Liver (tissue), 8 donors: ENCODE measurements at regions not wholly inside any gene's neighbourhood (a gene's known extent, or its start where the extent isn't known, plus 50 kb on each side); places are given as distances from the start of the nearest gene placed in this dataset.

Source experiments
- DNase-seq: peaks from one replicate; pipeline ENCODE4 v3.0.0-alpha.2; 2017; ENCODE audit warnings: low spot score
- H3K27ac ChIP-seq, 2 donors: one replicate each; pipeline ENCODE4 v1.7.0; 2013; ENCODE audit warnings: inconsistent platforms in 2 of 2, low read length in 2 of 2, control low read depth in 1 of 2, low read depth in 1 of 2, mild to moderate bottlenecking in 1 of 2
- H3K27me3 ChIP-seq, 4 donors: one replicate each; pipeline versions ENCODE4 v1.6.1 to v1.7.0; 2013; ENCODE audit warnings: low read length in 3 of 4, inconsistent platforms in 1 of 4, mild to moderate bottlenecking in 1 of 4, moderate library complexity in 1 of 4; ENCODE audit not compliant: control insufficient read depth in 4 of 4, insufficient read depth in 4 of 4
- H3K36me3 ChIP-seq, 4 donors: one replicate each; pipeline versions ENCODE4 v1.6.1 to v1.7.0; 2013; ENCODE audit warnings: low read length in 3 of 4, mild to moderate bottlenecking in 3 of 4, low read depth in 1 of 4, moderate library complexity in 1 of 4; ENCODE audit not compliant: control insufficient read depth in 4 of 4, insufficient read depth in 3 of 4
- H3K4me1 ChIP-seq, 4 donors: one replicate each; pipeline versions ENCODE4 v1.6.1 to v1.7.0; 2013; ENCODE audit warnings: low read length in 3 of 4, mild to moderate bottlenecking in 3 of 4, moderate library complexity in 1 of 4; ENCODE audit not compliant: control insufficient read depth in 4 of 4, insufficient read depth in 4 of 4
- H3K4me3 ChIP-seq, 3 donors: one replicate each; pipeline versions ENCODE4 v1.6.1 to v1.7.0; 2013; ENCODE audit warnings: low read length in 3 of 3, control low read depth in 1 of 3, low read depth in 1 of 3, mild to moderate bottlenecking in 1 of 3
- H3K9ac ChIP-seq, 2 donors: one replicate each; pipeline ENCODE4 v1.7.0; 2013; ENCODE audit warnings: low read length in 2 of 2, mild to moderate bottlenecking in 2 of 2, moderate library complexity in 2 of 2, control low read depth in 1 of 2, low read depth in 1 of 2
- H3K9me3 ChIP-seq, 4 donors: one replicate each; pipeline versions ENCODE4 v1.6.1 to v1.7.0; 2013; ENCODE audit warnings: low read length in 3 of 4; ENCODE audit not compliant: control insufficient read depth in 4 of 4
- ATF3 ChIP-seq: IDR thresholded peaks from 2 replicates; pipeline ENCODE4 v1.6.1; 2016; ENCODE audit warnings: antibody characterized with exemption
- EGR1 ChIP-seq, 2 donors: IDR thresholded peaks; 2 replicates each; pipeline ENCODE4 v1.6.1; 2016 to 2018; ENCODE audit warnings: antibody characterized with exemption in 2 of 2, low read depth in 2 of 2
- FOXA1 ChIP-seq: IDR thresholded peaks from 2 replicates; pipeline ENCODE4 v1.6.1; 2016; ENCODE audit warnings: antibody characterized with exemption
- FOXA2 ChIP-seq: IDR thresholded peaks from 2 replicates; pipeline ENCODE4 v1.6.1; 2016; ENCODE audit warnings: antibody characterized with exemption
- GABPA ChIP-seq, 2 donors: IDR thresholded peaks in 1 of 2; conservative IDR thresholded peaks in 1 of 2; 2 replicates each; pipeline ENCODE4 v1.6.1; 2016; ENCODE audit warnings: antibody characterized with exemption in 2 of 2, mild to moderate bottlenecking in 1 of 2, moderate library complexity in 1 of 2
- NR2F2 ChIP-seq: IDR thresholded peaks from 2 replicates; pipeline ENCODE4 v1.6.1; 2016; ENCODE audit warnings: antibody characterized with exemption
- RAD21 ChIP-seq, 2 donors: IDR thresholded peaks; 2 replicates each; pipeline ENCODE4 v1.6.1; 2016; ENCODE audit warnings: antibody characterized with exemption in 2 of 2, mild to moderate bottlenecking in 2 of 2
- RXRA ChIP-seq, 2 donors: IDR thresholded peaks; 2 replicates each; pipeline ENCODE4 v1.6.1; 2017 to 2018; ENCODE audit warnings: antibody characterized with exemption in 2 of 2, mild to moderate bottlenecking in 1 of 2
- SP1 ChIP-seq: IDR thresholded peaks from 2 replicates; pipeline ENCODE4 v1.6.1; 2018; ENCODE audit warnings: antibody characterized with exemption, mild to moderate bottlenecking
- WGBS: extraction: QIAGEN DNeasy Blood & Tissue Kit; methylation state at CpG from one replicate; pipeline ENCODE4 v1.1.7; 2013; 5-methylcytosine and 5-hydroxymethylcytosine counted together
- TF ChIP-seq, protein P1 (sequence below): IDR thresholded peaks from 2 replicates; pipeline ENCODE4 v1.6.1; 2016; ENCODE audit warnings: antibody characterized with exemption, mild to moderate bottlenecking
- TF ChIP-seq, protein P2 (sequence below): IDR thresholded peaks from 2 replicates; pipeline ENCODE4 v1.6.1; 2016; ENCODE audit warnings: antibody characterized with exemption
- TF ChIP-seq, protein P3 (sequence below): fragments of 150-350 bp; IDR thresholded peaks from 2 replicates; pipeline ENCODE4 v1.5.1; 2017; ENCODE audit warnings: improper control_type of control experiment, low read depth, low read length; ENCODE audit not compliant: missing input control
- donor health status: healthy.
- donor health status: healthy.
- donor health status: healthy.
- donor health status: healthy.
- donor health status: healthy.

- H3K27me3 ChIP-seq = no peaks in the 10 kb centered on the region
- no peaks in the 10 kb centered on the region for H3K9me3 ChIP-seq
- H3K27ac ChIP-seq = no peak overlapping the region
- TF ChIP-seq, protein P1, sequence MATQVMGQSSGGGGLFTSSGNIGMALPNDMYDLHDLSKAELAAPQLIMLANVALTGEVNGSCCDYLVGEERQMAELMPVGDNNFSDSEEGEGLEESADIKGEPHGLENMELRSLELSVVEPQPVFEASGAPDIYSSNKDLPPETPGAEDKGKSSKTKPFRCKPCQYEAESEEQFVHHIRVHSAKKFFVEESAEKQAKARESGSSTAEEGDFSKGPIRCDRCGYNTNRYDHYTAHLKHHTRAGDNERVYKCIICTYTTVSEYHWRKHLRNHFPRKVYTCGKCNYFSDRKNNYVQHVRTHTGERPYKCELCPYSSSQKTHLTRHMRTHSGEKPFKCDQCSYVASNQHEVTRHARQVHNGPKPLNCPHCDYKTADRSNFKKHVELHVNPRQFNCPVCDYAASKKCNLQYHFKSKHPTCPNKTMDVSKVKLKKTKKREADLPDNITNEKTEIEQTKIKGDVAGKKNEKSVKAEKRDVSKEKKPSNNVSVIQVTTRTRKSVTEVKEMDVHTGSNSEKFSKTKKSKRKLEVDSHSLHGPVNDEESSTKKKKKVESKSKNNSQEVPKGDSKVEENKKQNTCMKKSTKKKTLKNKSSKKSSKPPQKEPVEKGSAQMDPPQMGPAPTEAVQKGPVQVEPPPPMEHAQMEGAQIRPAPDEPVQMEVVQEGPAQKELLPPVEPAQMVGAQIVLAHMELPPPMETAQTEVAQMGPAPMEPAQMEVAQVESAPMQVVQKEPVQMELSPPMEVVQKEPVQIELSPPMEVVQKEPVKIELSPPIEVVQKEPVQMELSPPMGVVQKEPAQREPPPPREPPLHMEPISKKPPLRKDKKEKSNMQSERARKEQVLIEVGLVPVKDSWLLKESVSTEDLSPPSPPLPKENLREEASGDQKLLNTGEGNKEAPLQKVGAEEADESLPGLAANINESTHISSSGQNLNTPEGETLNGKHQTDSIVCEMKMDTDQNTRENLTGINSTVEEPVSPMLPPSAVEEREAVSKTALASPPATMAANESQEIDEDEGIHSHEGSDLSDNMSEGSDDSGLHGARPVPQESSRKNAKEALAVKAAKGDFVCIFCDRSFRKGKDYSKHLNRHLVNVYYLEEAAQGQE = no peak
- TF ChIP-seq FOXA2 = no peak
- TF ChIP-seq ATF3 = no peak
- TF ChIP-seq, protein P2, sequence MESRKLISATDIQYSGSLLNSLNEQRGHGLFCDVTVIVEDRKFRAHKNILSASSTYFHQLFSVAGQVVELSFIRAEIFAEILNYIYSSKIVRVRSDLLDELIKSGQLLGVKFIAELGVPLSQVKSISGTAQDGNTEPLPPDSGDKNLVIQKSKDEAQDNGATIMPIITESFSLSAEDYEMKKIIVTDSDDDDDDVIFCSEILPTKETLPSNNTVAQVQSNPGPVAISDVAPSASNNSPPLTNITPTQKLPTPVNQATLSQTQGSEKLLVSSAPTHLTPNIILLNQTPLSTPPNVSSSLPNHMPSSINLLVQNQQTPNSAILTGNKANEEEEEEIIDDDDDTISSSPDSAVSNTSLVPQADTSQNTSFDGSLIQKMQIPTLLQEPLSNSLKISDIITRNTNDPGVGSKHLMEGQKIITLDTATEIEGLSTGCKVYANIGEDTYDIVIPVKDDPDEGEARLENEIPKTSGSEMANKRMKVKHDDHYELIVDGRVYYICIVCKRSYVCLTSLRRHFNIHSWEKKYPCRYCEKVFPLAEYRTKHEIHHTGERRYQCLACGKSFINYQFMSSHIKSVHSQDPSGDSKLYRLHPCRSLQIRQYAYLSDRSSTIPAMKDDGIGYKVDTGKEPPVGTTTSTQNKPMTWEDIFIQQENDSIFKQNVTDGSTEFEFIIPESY = no peak
- TF ChIP-seq RXRA (IDR thresholded peaks at IDR 0.05) = no peak
- no peak for TF ChIP-seq EGR1 (IDR thresholded peaks at IDR 0.05; ENCODE audit: low read depth in 2 of 2)
- no peak for TF ChIP-seq NR2F2
- no peak for TF ChIP-seq SP1
- no peak for TF ChIP-seq FOXA1
- TF ChIP-seq RAD21 (IDR thresholded peaks at IDR 0.05) = no peak
- H3K4me3 ChIP-seq = no peak overlapping the region
- DNase-seq = no peak
- H3K4me1 ChIP-seq = no peaks in the 10 kb centered on the region
- H3K9ac ChIP-seq = no peak overlapping the region
- 92% methylated on average over 2 of the region's 2 CpGs for WGBS
- no peaks in the 10 kb centered on the region for H3K36me3 ChIP-seq
These were observed 159.7 kb upstream of the BMP4 start for GRCh38 chr14:54116198-54116885.

DNA sequence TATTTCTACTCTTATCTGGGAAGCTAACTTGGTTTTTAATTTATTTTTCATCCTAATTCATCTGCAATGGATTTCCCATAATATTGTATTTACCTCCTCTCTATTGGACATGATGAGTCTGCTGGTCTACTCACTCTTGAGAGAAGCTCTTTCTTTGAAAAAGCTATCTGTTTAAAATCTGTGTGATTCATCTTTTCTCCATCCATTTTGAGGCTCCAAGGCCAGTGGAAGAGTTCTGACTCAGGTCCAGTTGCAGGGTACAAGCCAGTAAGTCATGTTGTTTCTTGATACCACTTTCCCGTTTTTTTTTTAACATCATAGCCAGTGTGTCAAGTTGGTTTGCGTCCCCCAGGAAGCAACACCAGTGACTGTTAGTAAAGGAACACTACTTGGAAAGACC lies 160.3 kb upstream of the BMP4 start:
- Histone ChIP-seq H3K9me3 (no peaks in the 10 kb centered on the region), H3K4me3 (no peak overlapping the region), H3K9ac (no peak overlapping the region), H3K27me3 (no peaks in the 10 kb centered on the region), H3K4me1 (no peaks in the 10 kb centered on the region), H3K36me3 (no peaks in the 10 kb centered on the region), H3K27ac (no peak overlapping the region)
- 86% methylated on average over 2 of the region's 2 CpGs for WGBS
- no peak for DNase-seq
- TF ChIP-seq FOXA1 (no peak), ATF3 (no peak), EGR1 (IDR thresholded peaks at IDR 0.05; ENCODE audit: low read depth in 2 of 2) (no peak), FOXA2 (no peak), GABPA (IDR thresholded peaks at IDR 0.05 in 1 of 2, conservative IDR thresholded peaks at IDR 0.05 in 1 of 2) (no peak), RXRA (IDR thresholded peaks at IDR 0.05) (no peak)
- TF ChIP-seq, protein P3, sequence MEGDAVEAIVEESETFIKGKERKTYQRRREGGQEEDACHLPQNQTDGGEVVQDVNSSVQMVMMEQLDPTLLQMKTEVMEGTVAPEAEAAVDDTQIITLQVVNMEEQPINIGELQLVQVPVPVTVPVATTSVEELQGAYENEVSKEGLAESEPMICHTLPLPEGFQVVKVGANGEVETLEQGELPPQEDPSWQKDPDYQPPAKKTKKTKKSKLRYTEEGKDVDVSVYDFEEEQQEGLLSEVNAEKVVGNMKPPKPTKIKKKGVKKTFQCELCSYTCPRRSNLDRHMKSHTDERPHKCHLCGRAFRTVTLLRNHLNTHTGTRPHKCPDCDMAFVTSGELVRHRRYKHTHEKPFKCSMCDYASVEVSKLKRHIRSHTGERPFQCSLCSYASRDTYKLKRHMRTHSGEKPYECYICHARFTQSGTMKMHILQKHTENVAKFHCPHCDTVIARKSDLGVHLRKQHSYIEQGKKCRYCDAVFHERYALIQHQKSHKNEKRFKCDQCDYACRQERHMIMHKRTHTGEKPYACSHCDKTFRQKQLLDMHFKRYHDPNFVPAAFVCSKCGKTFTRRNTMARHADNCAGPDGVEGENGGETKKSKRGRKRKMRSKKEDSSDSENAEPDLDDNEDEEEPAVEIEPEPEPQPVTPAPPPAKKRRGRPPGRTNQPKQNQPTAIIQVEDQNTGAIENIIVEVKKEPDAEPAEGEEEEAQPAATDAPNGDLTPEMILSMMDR = no peak
- TF ChIP-seq, protein P2 = no peak
- TF ChIP-seq, protein P1 = no peak
